GM10266 (cell line): ENCODE measurements at regions not wholly inside any gene's neighbourhood (a gene's known extent, or its start where the extent isn't known, plus 50 kb on each side); places are given as distances from the start of the nearest gene placed in this dataset.

Source experiments
- DNase-seq: peaks from one replicate; pipeline ENCODE4 v3.0.0; 2012; ENCODE audit errors: extremely low spot score
- TF ChIP-seq, protein P1 (sequence below): IDR thresholded peaks from 2 replicates; pipeline ENCODE4 v1.5.1; 2012; ENCODE audit warnings: mild to moderate bottlenecking, low read depth; ENCODE audit not compliant: control insufficient read depth, insufficient read depth; ENCODE audit errors: missing control alignments

DNA sequence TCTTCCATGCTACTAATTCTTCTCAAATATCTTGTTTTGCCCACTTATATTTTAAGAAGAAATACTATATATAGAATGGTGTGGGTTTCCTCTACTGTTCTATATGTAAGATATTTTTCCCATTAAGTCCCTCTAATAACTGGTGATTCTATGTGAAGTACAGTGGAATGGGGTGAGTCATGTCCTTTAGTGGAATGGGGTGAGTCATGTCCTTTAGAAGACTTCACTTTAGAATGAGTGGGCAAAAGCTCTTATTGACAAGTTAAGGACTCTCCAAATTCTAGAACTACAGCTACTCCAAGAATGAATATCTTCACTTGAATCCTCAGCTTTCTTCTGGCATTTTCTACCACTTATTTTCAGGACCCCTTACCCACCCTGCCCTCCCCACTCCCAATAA is 349.9 kb downstream of the ETNK1 start:
- TF ChIP-seq, protein P1, sequence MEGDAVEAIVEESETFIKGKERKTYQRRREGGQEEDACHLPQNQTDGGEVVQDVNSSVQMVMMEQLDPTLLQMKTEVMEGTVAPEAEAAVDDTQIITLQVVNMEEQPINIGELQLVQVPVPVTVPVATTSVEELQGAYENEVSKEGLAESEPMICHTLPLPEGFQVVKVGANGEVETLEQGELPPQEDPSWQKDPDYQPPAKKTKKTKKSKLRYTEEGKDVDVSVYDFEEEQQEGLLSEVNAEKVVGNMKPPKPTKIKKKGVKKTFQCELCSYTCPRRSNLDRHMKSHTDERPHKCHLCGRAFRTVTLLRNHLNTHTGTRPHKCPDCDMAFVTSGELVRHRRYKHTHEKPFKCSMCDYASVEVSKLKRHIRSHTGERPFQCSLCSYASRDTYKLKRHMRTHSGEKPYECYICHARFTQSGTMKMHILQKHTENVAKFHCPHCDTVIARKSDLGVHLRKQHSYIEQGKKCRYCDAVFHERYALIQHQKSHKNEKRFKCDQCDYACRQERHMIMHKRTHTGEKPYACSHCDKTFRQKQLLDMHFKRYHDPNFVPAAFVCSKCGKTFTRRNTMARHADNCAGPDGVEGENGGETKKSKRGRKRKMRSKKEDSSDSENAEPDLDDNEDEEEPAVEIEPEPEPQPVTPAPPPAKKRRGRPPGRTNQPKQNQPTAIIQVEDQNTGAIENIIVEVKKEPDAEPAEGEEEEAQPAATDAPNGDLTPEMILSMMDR = no peak
- DNase-seq = no peak

DNA sequence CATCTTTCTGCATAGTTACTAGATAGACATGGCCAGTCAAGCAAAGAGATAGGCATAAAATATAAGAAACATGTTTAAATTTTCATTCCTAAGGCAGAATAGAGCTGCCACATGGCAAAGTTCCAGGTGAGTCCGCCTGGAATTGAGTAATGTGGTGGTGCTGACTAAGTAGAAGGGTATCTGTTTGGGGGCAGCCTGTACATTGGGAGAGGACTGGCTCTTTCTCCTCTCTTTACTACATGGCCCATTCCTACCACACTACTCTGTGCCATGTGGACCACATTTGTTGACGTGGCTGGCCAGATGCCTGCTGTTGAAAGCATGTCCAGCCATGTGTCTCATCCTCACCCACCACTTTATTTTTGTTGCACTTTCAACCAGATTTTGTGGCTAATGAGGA is 354.0 kb downstream of the ETNK1 start:
- TF ChIP-seq, protein P1 = no peak
- DNase-seq = no peak

DNA sequence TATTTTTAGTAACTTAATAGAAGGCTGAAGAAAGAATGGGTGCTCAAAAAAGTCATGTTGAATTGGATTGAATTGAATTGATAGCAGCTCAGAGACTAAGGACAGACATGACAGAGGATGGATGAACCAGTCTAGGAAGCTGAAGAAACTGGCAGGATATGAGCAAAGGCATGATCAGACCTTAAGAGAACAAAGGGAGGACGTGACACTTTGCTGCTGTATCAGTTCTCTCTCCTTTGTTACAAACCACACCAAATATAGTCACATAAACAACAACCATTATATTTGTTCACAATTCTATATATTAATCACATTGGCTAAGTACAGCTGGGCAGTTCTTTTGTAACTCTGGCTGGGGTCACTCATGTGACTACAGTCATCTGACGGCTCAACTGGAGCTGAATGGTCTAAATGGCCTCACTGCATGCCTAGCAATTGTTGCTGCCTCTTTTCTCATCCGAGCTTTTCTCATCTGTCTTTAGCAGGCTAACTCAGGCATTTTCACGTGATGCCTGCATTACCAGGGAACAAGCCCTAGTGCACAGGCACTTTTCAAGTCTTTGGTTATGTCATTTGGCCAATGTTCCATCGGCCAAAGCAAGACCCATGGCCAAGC is 355.0 kb downstream of the ETNK1 start:
- no peak for DNase-seq
- TF ChIP-seq, protein P1 = no peak

DNA sequence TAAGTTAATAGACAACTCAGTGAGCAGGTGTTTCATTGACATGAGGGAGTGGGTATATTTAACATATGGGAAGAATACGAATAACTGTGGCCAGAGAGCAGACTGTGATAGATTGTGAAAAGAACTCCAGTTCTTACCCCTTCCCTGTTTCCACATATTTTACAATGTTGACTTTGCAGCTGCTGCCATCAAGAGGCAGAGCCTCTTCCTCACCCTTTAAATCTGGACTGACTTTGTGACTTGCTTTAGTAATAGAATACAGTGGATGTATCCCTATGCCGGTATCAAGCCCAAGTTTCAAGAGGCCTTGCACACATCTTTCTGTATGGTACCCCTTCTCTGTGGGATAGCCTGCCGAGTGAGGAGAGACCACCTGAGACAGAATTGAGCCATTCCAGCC is 356.7 kb downstream of the ETNK1 start:
- TF ChIP-seq, protein P1 = no peak
- no peak for DNase-seq

DNA sequence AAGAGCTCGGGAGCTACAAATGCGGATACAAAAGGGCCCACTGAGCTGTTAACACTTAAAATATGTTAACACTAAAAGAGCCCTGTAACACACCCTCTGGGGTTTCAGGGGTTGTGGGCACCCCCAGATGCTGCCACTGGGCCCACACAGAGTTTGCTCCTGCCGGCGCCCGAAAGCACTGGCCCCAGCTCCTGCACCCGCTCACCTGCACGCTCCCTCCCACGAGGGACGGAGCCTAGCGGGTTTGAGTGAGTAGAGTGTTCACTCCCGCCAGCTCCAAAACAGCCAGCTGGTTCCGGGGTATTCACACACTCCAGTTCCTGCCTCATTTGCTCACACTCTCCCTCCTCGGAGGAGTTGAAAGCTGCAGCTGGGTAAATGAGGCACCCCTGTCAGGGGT is 357.7 kb downstream of the ETNK1 start:
- DNase-seq = no peak
- TF ChIP-seq, protein P1 = no peak

DNA sequence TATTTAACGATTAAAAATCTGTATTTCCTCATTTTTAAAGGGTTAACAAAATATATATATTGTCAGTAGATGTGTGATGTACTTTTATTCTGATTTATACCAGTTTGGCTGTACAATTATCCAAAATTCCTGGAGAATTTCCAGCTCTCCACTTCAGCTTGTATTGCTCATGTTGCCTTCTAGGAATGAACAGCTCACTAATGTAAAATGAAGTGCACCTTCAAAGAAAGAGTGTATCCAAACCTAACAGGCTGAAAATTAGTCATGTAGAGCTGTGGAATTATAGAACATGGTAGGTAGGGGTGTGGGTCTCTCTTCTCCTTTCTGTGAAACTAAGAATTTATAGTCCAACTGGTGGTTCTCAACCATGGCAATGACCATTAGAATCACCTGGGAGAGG is 362.0 kb downstream of the ETNK1 start:
- TF ChIP-seq, protein P1 = no peak
- DNase-seq = no peak

DNA sequence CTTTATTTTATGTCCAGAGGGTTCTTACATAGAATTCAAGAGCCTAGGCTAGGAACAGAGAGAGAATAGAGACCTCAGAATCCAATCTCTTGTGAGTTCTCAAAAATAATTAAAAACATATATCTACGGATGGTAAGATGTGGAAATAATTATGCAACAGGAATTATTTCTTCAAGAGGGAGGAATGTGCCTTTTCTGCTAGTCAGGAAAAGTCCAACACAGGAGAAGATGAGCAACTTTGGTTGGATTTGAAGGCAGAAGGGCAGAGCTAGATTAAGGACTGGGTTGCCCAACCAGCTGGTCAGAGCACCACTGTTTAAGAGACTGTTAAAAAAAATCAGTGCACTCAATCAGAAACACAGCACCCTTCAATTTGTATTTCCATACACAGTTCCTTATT is 365.5 kb downstream of the ETNK1 start:
- TF ChIP-seq, protein P1 = no peak
- no peak for DNase-seq
